ENCODE measurements at regions not wholly inside any gene's neighbourhood (a gene's known extent, or its start where the extent isn't known, plus 50 kb on each side); places are given as distances from the start of the nearest gene placed in this dataset.

DNA sequence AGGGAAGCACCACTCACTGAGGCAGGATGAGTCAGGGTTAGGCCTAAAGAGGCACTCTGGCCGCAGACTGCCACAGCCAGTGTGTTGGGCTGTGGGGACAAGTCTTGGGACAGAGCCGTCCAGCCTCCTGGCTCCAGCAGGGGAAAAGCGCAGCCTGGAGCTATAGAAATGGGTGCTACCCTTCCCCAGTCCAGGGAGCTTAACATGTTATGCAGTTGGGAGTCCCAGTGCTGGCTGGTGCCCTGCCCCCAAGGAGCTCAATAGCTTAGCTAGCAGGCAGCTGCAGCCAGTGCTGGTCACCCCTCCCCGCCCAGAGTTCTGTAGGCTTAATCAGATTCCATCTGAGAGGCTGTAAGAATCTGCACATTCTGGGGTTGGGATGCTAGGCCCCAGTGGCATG is 399.6 kb upstream of the TUSC1 start:
- TF ChIP-seq, protein P1, sequence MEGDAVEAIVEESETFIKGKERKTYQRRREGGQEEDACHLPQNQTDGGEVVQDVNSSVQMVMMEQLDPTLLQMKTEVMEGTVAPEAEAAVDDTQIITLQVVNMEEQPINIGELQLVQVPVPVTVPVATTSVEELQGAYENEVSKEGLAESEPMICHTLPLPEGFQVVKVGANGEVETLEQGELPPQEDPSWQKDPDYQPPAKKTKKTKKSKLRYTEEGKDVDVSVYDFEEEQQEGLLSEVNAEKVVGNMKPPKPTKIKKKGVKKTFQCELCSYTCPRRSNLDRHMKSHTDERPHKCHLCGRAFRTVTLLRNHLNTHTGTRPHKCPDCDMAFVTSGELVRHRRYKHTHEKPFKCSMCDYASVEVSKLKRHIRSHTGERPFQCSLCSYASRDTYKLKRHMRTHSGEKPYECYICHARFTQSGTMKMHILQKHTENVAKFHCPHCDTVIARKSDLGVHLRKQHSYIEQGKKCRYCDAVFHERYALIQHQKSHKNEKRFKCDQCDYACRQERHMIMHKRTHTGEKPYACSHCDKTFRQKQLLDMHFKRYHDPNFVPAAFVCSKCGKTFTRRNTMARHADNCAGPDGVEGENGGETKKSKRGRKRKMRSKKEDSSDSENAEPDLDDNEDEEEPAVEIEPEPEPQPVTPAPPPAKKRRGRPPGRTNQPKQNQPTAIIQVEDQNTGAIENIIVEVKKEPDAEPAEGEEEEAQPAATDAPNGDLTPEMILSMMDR (tag by site-specific recombination; IDR thresholded peaks at IDR 0.05): no peak
- TF ChIP-seq, protein P2, sequence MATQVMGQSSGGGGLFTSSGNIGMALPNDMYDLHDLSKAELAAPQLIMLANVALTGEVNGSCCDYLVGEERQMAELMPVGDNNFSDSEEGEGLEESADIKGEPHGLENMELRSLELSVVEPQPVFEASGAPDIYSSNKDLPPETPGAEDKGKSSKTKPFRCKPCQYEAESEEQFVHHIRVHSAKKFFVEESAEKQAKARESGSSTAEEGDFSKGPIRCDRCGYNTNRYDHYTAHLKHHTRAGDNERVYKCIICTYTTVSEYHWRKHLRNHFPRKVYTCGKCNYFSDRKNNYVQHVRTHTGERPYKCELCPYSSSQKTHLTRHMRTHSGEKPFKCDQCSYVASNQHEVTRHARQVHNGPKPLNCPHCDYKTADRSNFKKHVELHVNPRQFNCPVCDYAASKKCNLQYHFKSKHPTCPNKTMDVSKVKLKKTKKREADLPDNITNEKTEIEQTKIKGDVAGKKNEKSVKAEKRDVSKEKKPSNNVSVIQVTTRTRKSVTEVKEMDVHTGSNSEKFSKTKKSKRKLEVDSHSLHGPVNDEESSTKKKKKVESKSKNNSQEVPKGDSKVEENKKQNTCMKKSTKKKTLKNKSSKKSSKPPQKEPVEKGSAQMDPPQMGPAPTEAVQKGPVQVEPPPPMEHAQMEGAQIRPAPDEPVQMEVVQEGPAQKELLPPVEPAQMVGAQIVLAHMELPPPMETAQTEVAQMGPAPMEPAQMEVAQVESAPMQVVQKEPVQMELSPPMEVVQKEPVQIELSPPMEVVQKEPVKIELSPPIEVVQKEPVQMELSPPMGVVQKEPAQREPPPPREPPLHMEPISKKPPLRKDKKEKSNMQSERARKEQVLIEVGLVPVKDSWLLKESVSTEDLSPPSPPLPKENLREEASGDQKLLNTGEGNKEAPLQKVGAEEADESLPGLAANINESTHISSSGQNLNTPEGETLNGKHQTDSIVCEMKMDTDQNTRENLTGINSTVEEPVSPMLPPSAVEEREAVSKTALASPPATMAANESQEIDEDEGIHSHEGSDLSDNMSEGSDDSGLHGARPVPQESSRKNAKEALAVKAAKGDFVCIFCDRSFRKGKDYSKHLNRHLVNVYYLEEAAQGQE (tag by site-specific recombination; IDR thresholded peaks at IDR 0.05): no peak

All from HEK293 (cell line).